SK-N-SH treated with all-trans-retinoic acid at 6 μM for 48 hours (cell line): ENCODE measurements at regions not wholly inside any gene's neighbourhood (a gene's known extent, or its start where the extent isn't known, plus 50 kb on each side); places are given as distances from the start of the nearest gene placed in this dataset.

Source experiments
- ATAC-seq: fragments of 200-7000 bp; cut with Tn5 transposase; 3 replicates; pipeline ENCODE4 v1.9.1; 2020; ENCODE audit warnings: mild to moderate bottlenecking, moderate library complexity
- BACH2 ChIP-seq: fragments of 250-450 bp; sonication (Bioruptor Pico); IDR thresholded peaks from 2 replicates; pipeline ENCODE4 v1.9.0; 2021; ENCODE audit warnings: mild to moderate bottlenecking, borderline replicate concordance
- CREB5 ChIP-seq: fragments of 250-450 bp; sonication (Bioruptor Pico); IDR thresholded peaks from 2 replicates; pipeline ENCODE4 v1.5.1; 2020; ENCODE audit warnings: low read depth, mild to moderate bottlenecking, moderate library complexity
- CSDC2 ChIP-seq: fragments of 250-450 bp; sonication (Bioruptor Pico); IDR thresholded peaks from 2 replicates; pipeline ENCODE4 v1.5.0; 2020; ENCODE audit warnings: mild to moderate bottlenecking, moderate library complexity
- CSRNP3 ChIP-seq: fragments of 250-450 bp; sonication (Bioruptor Pico); IDR thresholded peaks from 2 replicates; pipeline ENCODE4 v1.5.1; 2021; ENCODE audit warnings: mild to moderate bottlenecking, moderate library complexity
- ESRRG ChIP-seq: fragments of 250-450 bp; sonication (Bioruptor Pico); IDR thresholded peaks from 2 replicates; pipeline ENCODE4 v1.6.1; 2021; ENCODE audit warnings: mild to moderate bottlenecking
- SNAI2 ChIP-seq: fragments of 250-450 bp; sonication (Bioruptor Pico); IDR thresholded peaks from 2 replicates; pipeline ENCODE4 v1.5.0; 2020; ENCODE audit warnings: mild to moderate bottlenecking, moderate library complexity
- TCF4 ChIP-seq: fragments of 250-450 bp; sonication (Bioruptor Pico); IDR thresholded peaks from 2 replicates; pipeline ENCODE4 v1.8.0; 2021; ENCODE audit warnings: mild to moderate bottlenecking, moderate library complexity, borderline replicate concordance
- TOX ChIP-seq: fragments of 250-450 bp; sonication (Bioruptor Pico); IDR thresholded peaks from 2 replicates; pipeline ENCODE4 v1.8.0; 2021; ENCODE audit warnings: mild to moderate bottlenecking, moderate library complexity, borderline replicate concordance
- ZC3H10 ChIP-seq: fragments of 250-450 bp; sonication (Bioruptor Pico); IDR thresholded peaks from 2 replicates; pipeline ENCODE4 v1.5.1; 2021; ENCODE audit warnings: mild to moderate bottlenecking, moderate library complexity
- ZFP3 ChIP-seq: fragments of 250-450 bp; sonication (Bioruptor Pico); IDR thresholded peaks from 2 replicates; pipeline ENCODE4 v1.5.0; 2020; ENCODE audit warnings: mild to moderate bottlenecking, moderate library complexity
- ZFP30 ChIP-seq: fragments of 450-650 bp; formaldehyde crosslinking; IDR thresholded peaks from 2 replicates; pipeline ENCODE4 v1.5.0; 2022; ENCODE audit warnings: mild to moderate bottlenecking, moderate library complexity
- ZNF70 ChIP-seq: fragments of 450-650 bp; formaldehyde crosslinking; IDR thresholded peaks from 2 replicates; pipeline ENCODE4 v1.5.0; 2020; ENCODE audit warnings: mild to moderate bottlenecking, moderate library complexity
- ZNF8 ChIP-seq: fragments of 450-650 bp; formaldehyde crosslinking; IDR thresholded peaks from 2 replicates; pipeline ENCODE4 v1.5.0; 2020; ENCODE audit warnings: mild to moderate bottlenecking, moderate library complexity
- TF ChIP-seq, protein P1 (sequence below): fragments of 250-450 bp; sonication (Bioruptor Pico); IDR thresholded peaks from 2 replicates; pipeline ENCODE4 v1.8.0; 2021; ENCODE audit warnings: low read depth, mild to moderate bottlenecking, moderate library complexity, borderline replicate concordance
- TF ChIP-seq, protein P2 (sequence below): fragments of 250-450 bp; sonication (Bioruptor Pico); IDR thresholded peaks from 2 replicates; pipeline ENCODE4 v1.5.0; 2020; ENCODE audit warnings: mild to moderate bottlenecking, moderate library complexity
- TF ChIP-seq, protein P3 (sequence below): fragments of 250-450 bp; sonication (Bioruptor Pico); IDR thresholded peaks from 2 replicates; pipeline ENCODE4 v1.8.0; 2020; ENCODE audit warnings: mild to moderate bottlenecking, moderate library complexity, borderline replicate concordance

GRCh38 chr10:78724846-78725245 is 343.9 kb upstream of the ZMIZ1 start:
- no peak for TF ChIP-seq ZFP30
- TF ChIP-seq BACH2 = no peak
- TF ChIP-seq TCF4 = no peak
- TF ChIP-seq, all 23 proteins: peak for 0
- ATAC-seq = no peak

GRCh38 chr10:78726171-78726570 is 342.6 kb upstream of the ZMIZ1 start:
- TF ChIP-seq ZC3H10 (CRISPR knock-in tag) (no peak), CREB5 (CRISPR knock-in tag) (no peak), CSRNP3 (CRISPR knock-in tag) (no peak), ZFP3 (CRISPR knock-in tag) (no peak), ZNF70 (CRISPR knock-in tag) (no peak), ZNF8 (CRISPR knock-in tag) (no peak)
- TF ChIP-seq, protein P1, sequence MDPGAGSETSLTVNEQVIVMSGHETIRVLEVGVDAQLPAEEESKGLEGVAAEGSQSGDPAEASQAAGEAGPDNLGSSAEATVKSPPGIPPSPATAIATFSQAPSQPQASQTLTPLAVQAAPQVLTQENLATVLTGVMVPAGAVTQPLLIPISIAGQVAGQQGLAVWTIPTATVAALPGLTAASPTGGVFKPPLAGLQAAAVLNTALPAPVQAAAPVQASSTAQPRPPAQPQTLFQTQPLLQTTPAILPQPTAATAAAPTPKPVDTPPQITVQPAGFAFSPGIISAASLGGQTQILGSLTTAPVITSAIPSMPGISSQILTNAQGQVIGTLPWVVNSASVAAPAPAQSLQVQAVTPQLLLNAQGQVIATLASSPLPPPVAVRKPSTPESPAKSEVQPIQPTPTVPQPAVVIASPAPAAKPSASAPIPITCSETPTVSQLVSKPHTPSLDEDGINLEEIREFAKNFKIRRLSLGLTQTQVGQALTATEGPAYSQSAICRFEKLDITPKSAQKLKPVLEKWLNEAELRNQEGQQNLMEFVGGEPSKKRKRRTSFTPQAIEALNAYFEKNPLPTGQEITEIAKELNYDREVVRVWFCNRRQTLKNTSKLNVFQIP = no peak
- TF ChIP-seq, protein P2, sequence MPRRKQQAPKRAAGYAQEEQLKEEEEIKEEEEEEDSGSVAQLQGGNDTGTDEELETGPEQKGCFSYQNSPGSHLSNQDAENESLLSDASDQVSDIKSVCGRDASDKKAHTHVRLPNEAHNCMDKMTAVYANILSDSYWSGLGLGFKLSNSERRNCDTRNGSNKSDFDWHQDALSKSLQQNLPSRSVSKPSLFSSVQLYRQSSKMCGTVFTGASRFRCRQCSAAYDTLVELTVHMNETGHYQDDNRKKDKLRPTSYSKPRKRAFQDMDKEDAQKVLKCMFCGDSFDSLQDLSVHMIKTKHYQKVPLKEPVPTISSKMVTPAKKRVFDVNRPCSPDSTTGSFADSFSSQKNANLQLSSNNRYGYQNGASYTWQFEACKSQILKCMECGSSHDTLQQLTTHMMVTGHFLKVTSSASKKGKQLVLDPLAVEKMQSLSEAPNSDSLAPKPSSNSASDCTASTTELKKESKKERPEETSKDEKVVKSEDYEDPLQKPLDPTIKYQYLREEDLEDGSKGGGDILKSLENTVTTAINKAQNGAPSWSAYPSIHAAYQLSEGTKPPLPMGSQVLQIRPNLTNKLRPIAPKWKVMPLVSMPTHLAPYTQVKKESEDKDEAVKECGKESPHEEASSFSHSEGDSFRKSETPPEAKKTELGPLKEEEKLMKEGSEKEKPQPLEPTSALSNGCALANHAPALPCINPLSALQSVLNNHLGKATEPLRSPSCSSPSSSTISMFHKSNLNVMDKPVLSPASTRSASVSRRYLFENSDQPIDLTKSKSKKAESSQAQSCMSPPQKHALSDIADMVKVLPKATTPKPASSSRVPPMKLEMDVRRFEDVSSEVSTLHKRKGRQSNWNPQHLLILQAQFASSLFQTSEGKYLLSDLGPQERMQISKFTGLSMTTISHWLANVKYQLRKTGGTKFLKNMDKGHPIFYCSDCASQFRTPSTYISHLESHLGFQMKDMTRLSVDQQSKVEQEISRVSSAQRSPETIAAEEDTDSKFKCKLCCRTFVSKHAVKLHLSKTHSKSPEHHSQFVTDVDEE = no peak
- no peak for ATAC-seq

DNA sequence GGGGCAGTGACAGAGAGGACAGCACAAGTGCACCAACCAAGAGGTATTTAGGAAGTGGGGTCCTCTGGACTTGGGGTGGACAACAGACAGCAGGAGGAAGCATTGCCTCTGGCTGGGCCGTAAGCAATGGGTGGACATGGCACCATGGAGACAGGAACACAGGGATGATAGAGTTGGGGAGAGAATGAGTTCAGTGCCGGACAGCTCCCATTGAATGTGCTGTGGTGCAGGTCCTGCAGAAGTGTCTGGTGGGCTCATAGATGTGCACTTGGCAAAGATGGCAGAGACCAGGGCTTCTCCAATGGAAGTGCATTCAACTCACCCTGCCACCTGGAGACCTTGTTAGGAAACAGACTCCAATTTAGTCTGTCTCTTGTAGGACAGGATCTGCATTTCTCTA is 341.5 kb upstream of the ZMIZ1 start:
- ATAC-seq = peak; percentile 41; the same call in 1 of the 3 replicates
- TF ChIP-seq, protein P3, sequence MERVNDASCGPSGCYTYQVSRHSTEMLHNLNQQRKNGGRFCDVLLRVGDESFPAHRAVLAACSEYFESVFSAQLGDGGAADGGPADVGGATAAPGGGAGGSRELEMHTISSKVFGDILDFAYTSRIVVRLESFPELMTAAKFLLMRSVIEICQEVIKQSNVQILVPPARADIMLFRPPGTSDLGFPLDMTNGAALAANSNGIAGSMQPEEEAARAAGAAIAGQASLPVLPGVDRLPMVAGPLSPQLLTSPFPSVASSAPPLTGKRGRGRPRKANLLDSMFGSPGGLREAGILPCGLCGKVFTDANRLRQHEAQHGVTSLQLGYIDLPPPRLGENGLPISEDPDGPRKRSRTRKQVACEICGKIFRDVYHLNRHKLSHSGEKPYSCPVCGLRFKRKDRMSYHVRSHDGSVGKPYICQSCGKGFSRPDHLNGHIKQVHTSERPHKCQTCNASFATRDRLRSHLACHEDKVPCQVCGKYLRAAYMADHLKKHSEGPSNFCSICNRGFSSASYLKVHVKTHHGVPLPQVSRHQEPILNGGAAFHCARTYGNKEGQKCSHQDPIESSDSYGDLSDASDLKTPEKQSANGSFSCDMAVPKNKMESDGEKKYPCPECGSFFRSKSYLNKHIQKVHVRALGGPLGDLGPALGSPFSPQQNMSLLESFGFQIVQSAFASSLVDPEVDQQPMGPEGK (CRISPR knock-in tag) = no peak
- TF ChIP-seq ZNF8 (CRISPR knock-in tag) = no peak

GRCh38 chr10:78727728-78728127 is 341.0 kb upstream of the ZMIZ1 start:
- no peak for TF ChIP-seq TOX
- no peak for TF ChIP-seq ESRRG
- TF ChIP-seq CSDC2 (CRISPR knock-in tag) = no peak
- no peak for TF ChIP-seq SNAI2 (CRISPR knock-in tag)
- TF ChIP-seq, protein P3 (CRISPR knock-in tag) = no peak
- TF ChIP-seq, protein P1 = no peak
- TF ChIP-seq, protein P2 = no peak
- TF ChIP-seq ZNF70 (CRISPR knock-in tag) = no peak
- TF ChIP-seq CREB5 (CRISPR knock-in tag) = no peak
- TF ChIP-seq ZFP3 (CRISPR knock-in tag) = no peak
- ATAC-seq = no peak
